ENCODE measurements at regions not wholly inside any gene's neighbourhood (a gene's known extent, or its start where the extent isn't known, plus 50 kb on each side); places are given as distances from the start of the nearest gene placed in this dataset.

GRCh38 chr18:53952700-53953099 is 271.8 kb downstream of the MBD2 start:
- Histone ChIP-seq H3K9me3 (no peaks in the 10 kb centered on the region), H3K27me3 (no peaks in the 10 kb centered on the region), H3K4me1 (no peaks in the 10 kb centered on the region), H3K27ac (no peak overlapping the region), H3K4me3 (no peak overlapping the region), H3K36me3 (no peaks in the 10 kb centered on the region)
- TF ChIP-seq POLR2A (IDR thresholded peaks at IDR 0.05) (no peak), CTCF (IDR thresholded peaks at IDR 0.05) (no peak)
- no peak for DNase-seq

GRCh38 chr18:53950545-53950944 is 273.9 kb downstream of the MBD2 start:
- Histone ChIP-seq H3K36me3 (no peaks in the 10 kb centered on the region), H3K4me1 (no peaks in the 10 kb centered on the region), H3K27me3 (no peaks in the 10 kb centered on the region), H3K27ac (no peak overlapping the region), H3K9me3 (no peaks in the 10 kb centered on the region), H3K4me3 (no peak overlapping the region)
- no peak for TF ChIP-seq POLR2A (IDR thresholded peaks at IDR 0.05)
- TF ChIP-seq CTCF (IDR thresholded peaks at IDR 0.05), result no peak
- DNase-seq, result no peak

GRCh38 chr18:53948991-53949390 is 275.5 kb downstream of the MBD2 start:
- Histone ChIP-seq H3K36me3 (no peaks in the 10 kb centered on the region), H3K27ac (no peak overlapping the region), H3K4me1 (no peaks in the 10 kb centered on the region), H3K27me3 (no peaks in the 10 kb centered on the region), H3K9me3 (peaks cover 0 to 6% (median 0%) of the 10 kb centered on the region in 4 donors), H3K4me3 (no peak overlapping the region)
- TF ChIP-seq CTCF (IDR thresholded peaks at IDR 0.05) (no peak), POLR2A (IDR thresholded peaks at IDR 0.05) (no peak)
- DNase-seq, result no peak

- Histone ChIP-seq H3K27ac (no peak overlapping the region), H3K9me3 (peaks cover 0 to 7% (median 0%) of the 10 kb centered on the region in 4 donors), H3K4me1 (no peaks in the 10 kb centered on the region), H3K27me3 (no peaks in the 10 kb centered on the region), H3K4me3 (no peak overlapping the region), H3K36me3 (no peaks in the 10 kb centered on the region)
- no peak for DNase-seq
- no peak for TF ChIP-seq CTCF (IDR thresholded peaks at IDR 0.05)
- TF ChIP-seq POLR2A (IDR thresholded peaks at IDR 0.05), result no peak
These were observed 277.3 kb downstream of the MBD2 start for GRCh38 chr18:53947092-53947640.

- no peaks in the 10 kb centered on the region for H3K4me1 ChIP-seq
- no peaks in the 10 kb centered on the region for H3K36me3 ChIP-seq
- DNase-seq, result no peak
- H3K27me3 ChIP-seq, result no peaks in the 10 kb centered on the region
- no peak overlapping the region for H3K4me3 ChIP-seq
- H3K27ac ChIP-seq, result no peak overlapping the region
- no peak for TF ChIP-seq CTCF (IDR thresholded peaks at IDR 0.05)
- no peak for TF ChIP-seq POLR2A (IDR thresholded peaks at IDR 0.05)
- H3K9me3 ChIP-seq, result peaks cover 0 to 7% (median 0%) of the 10 kb centered on the region in 4 donors
These were observed 277.9 kb downstream of the MBD2 start for GRCh38 chr18:53946594-53946993.

GRCh38 chr18:53944721-53945120 is 279.7 kb downstream of the MBD2 start:
- TF ChIP-seq CTCF (IDR thresholded peaks at IDR 0.05) (no peak), POLR2A (IDR thresholded peaks at IDR 0.05) (no peak)
- H3K27ac ChIP-seq, result no peak overlapping the region

More at GRCh38 chr18:53944721-53945120, 279.7 kb downstream of the MBD2 start:
- Histone ChIP-seq H3K9me3 (peaks cover 0 to 7% (median 0%) of the 10 kb centered on the region in 4 donors), H3K4me1 (no peaks in the 10 kb centered on the region), H3K36me3 (no peaks in the 10 kb centered on the region), H3K4me3 (no peak overlapping the region), H3K27me3 (no peaks in the 10 kb centered on the region)
- DNase-seq, result no peak
